A673 (cell line): ENCODE measurements at regions not wholly inside any gene's neighbourhood (a gene's known extent, or its start where the extent isn't known, plus 50 kb on each side); places are given as distances from the start of the nearest gene placed in this dataset.
A peak's percentile ranks its signal among the peaks of the same experiment; 100 is the strongest.

Experiments used
- BruUV-seq: library from RNA; stranded (reverse); fragments of 400-500 nt; replicated peaks from 2 replicates; lab custom pipeline; 2021; lab: Mats Ljungman, UMichigan
- CTCF ChIA-PET: fragments of 300-600 bp; sonication (Branson Sonifier 250); formaldehyde crosslinking; loops from one replicate; lab custom pipeline; 2022; ENCODE audit warnings: antibody characterized with exemption; lab: Charles Lee
- POLR2A ChIA-PET: fragments of 300-600 bp; sonication (Branson Sonifier 250); formaldehyde crosslinking; loops from one replicate; lab custom pipeline; 2022; ENCODE audit warnings: antibody characterized with exemption; ENCODE audit not compliant: low non-redundant PET; lab: Charles Lee
- DNase-seq: peaks from one replicate; pipeline ENCODE4 v3.0.0-alpha.2; 2015; ENCODE audit warnings: low spot score
- H3K27ac ChIP-seq: fragments of 200-600 bp; sonication (generic); 2 replicates; pipeline ENCODE4 v1.5.1; 2016; ENCODE audit warnings: mixed run types, low read depth, mild to moderate bottlenecking, mixed read lengths, antibody characterized with exemption, low read length; ENCODE audit not compliant: poor library complexity, severe bottlenecking
- H3K27me3 ChIP-seq: fragments of 200-600 bp; sonication (generic); replicated peaks from 2 replicates; pipeline ENCODE4 v1.6.1; 2017; ENCODE audit warnings: mixed run types, low read depth, mild to moderate bottlenecking, mixed read lengths, antibody characterized with exemption, low read length; ENCODE audit not compliant: insufficient read depth, poor library complexity
- H3K36me3 ChIP-seq: fragments of 200-600 bp; sonication (generic); 2 replicates; pipeline ENCODE4 v1.6.1; 2016; ENCODE audit warnings: mixed run types, mild to moderate bottlenecking, mixed read lengths, antibody characterized with exemption, low read length; ENCODE audit not compliant: insufficient read depth, poor library complexity, severe bottlenecking
- H3K4me1 ChIP-seq: fragments of 200-600 bp; sonication (generic); 2 replicates; pipeline ENCODE4 v1.6.1; 2017; ENCODE audit warnings: mixed run types, mild to moderate bottlenecking, mixed read lengths, antibody characterized with exemption, low read length; ENCODE audit not compliant: insufficient read depth, poor library complexity, severe bottlenecking
- H3K4me3 ChIP-seq: fragments of 200-600 bp; sonication (generic); 2 replicates; pipeline ENCODE4 v1.5.1; 2016; ENCODE audit warnings: low read depth, mixed run types, mild to moderate bottlenecking, mixed read lengths, low read length; ENCODE audit not compliant: poor library complexity, severe bottlenecking
- H3K9me3 ChIP-seq: fragments of 200-600 bp; sonication (generic); 2 replicates; pipeline ENCODE4 v1.6.1; 2016; ENCODE audit warnings: mixed run types, low read depth, mild to moderate bottlenecking, mixed read lengths, antibody characterized with exemption, low read length; ENCODE audit not compliant: poor library complexity, severe bottlenecking
- EZH2 ChIP-seq: fragments of 200-600 bp; sonication (generic); IDR thresholded peaks from 2 replicates; pipeline ENCODE4 v1.6.1; 2017; ENCODE audit warnings: borderline replicate concordance, low read depth, mild to moderate bottlenecking, mixed read lengths, antibody characterized with exemption, low read length; ENCODE audit not compliant: poor library complexity, severe bottlenecking
- intact Hi-C: fragments of 100-400 bp; cut with micrococcal nuclease; formaldehyde crosslinking; loops from one replicate; pipeline ENCODE4 v1.10.0; 2022; ENCODE audit not compliant: unreplicated experiment
- TF ChIP-seq, protein P1 (sequence below): fragments of 300-800, 200-600 bp; sonication (generic); conservative IDR thresholded peaks from 2 replicates; pipeline ENCODE4 v1.5.1; 2017; ENCODE audit warnings: low read depth, mild to moderate bottlenecking, antibody characterized with exemption, low read length, moderate library complexity, mixed read lengths

DNA sequence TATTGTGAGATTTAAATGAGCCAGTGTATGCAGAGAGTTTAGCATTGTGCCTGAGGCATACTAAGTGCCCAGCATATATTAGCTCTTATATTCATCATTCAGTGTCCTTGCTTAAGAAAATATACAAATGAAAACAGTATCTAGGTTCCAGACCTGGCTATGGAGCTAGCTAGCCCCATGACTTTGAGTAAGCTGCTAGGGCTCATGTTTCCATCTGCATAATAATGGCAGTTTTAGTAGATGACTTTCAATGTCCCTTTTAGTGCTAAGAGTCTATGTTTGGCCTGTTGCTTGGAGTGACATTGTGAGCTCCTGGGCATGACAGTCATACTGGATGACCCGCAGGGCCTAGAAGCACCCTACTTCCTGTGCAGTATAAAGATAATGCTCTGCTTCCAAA, 435.3 kb downstream of the ZIC3 start:
- H3K9me3 ChIP-seq: no peaks in the 10 kb centered on the region
- CTCF ChIA-PET: no interaction called here
- BruUV-seq: no TSS peak
- intact Hi-C loops: no loop called here
- no peak overlapping the region for H3K4me3 ChIP-seq
- POLR2A ChIA-PET: no interaction called here
- H3K36me3 ChIP-seq: no peaks in the 10 kb centered on the region
- no peaks in the 10 kb centered on the region for H3K27me3 ChIP-seq
- H3K27ac ChIP-seq: no peak overlapping the region
- TF ChIP-seq EZH2: no peak
- TF ChIP-seq, protein P1, sequence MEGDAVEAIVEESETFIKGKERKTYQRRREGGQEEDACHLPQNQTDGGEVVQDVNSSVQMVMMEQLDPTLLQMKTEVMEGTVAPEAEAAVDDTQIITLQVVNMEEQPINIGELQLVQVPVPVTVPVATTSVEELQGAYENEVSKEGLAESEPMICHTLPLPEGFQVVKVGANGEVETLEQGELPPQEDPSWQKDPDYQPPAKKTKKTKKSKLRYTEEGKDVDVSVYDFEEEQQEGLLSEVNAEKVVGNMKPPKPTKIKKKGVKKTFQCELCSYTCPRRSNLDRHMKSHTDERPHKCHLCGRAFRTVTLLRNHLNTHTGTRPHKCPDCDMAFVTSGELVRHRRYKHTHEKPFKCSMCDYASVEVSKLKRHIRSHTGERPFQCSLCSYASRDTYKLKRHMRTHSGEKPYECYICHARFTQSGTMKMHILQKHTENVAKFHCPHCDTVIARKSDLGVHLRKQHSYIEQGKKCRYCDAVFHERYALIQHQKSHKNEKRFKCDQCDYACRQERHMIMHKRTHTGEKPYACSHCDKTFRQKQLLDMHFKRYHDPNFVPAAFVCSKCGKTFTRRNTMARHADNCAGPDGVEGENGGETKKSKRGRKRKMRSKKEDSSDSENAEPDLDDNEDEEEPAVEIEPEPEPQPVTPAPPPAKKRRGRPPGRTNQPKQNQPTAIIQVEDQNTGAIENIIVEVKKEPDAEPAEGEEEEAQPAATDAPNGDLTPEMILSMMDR: no peak
- DNase-seq: peak; percentile 46
- H3K4me1 ChIP-seq: no peaks in the 10 kb centered on the region

- H3K27me3 ChIP-seq: no peaks in the 10 kb centered on the region
- CTCF ChIA-PET: no interaction called here
- intact Hi-C loops: no loop called here
- no peak overlapping the region for H3K27ac ChIP-seq
- TF ChIP-seq, protein P1: no peak
- no peak for TF ChIP-seq EZH2
- POLR2A ChIA-PET: no interaction called here
- no peak overlapping the region for H3K4me3 ChIP-seq
- H3K4me1 ChIP-seq: no peaks in the 10 kb centered on the region
- H3K36me3 ChIP-seq: no peaks in the 10 kb centered on the region
- DNase-seq: no peak
- no peaks in the 10 kb centered on the region for H3K9me3 ChIP-seq
- no TSS peak for BruUV-seq
Measured at GRCh38 chrX:138006180-138006579, 440.3 kb downstream of the ZIC3 start.

DNA sequence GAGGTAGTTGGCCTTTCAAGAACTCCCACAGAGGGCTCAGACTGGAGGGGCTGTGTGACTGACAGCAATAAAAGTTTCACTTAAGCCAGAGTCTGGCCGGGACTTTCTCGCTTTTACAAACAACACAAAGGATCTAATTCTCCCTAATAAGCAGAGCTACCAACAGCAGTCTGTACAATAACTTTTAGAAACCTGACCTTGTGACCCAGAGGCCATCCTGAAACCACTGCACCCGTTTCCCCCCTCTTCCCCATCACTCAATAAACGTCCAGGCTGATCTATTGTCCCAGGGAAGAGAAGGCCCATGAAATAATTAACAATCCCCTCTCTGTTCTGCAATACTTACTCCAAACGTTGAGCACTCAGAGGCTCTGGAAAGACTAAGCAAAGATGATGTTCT, 442.4 kb downstream of the ZIC3 start:
- Histone ChIP-seq H3K9me3 (no peaks in the 10 kb centered on the region), H3K27me3 (no peaks in the 10 kb centered on the region), H3K4me1 (no peaks in the 10 kb centered on the region), H3K27ac (no peak overlapping the region), H3K4me3 (no peak overlapping the region), H3K36me3 (no peaks in the 10 kb centered on the region)
- POLR2A ChIA-PET: no interaction called here
- CTCF ChIA-PET: no interaction called here
- TF ChIP-seq, protein P1: no peak
- TF ChIP-seq EZH2: no peak
- DNase-seq: no peak
- BruUV-seq: no TSS peak
- intact Hi-C loops: no loop called here
